Brain microvascular endothelial cell (primary cell): ENCODE measurements at regions not wholly inside any gene's neighbourhood (a gene's known extent, or its start where the extent isn't known, plus 50 kb on each side); places are given as distances from the start of the nearest gene placed in this dataset.

Experiments
- DNase-seq: peaks from one replicate; pipeline ENCODE4 v3.0.0-alpha.2; 2020
- H3K27ac ChIP-seq: fragments of 250-450 bp; sonication (Bioruptor Pico); 2 replicates; pipeline ENCODE4 v1.5.1; 2020; ENCODE audit warnings: mild to moderate bottlenecking, moderate library complexity
- H3K27me3 ChIP-seq: fragments of 250-450 bp; sonication (Bioruptor Pico); replicated peaks from 2 replicates; pipeline ENCODE4 v1.5.1; 2020; ENCODE audit warnings: mild to moderate bottlenecking
- H3K36me3 ChIP-seq: fragments of 250-450 bp; sonication (Bioruptor Pico); replicated peaks from 2 replicates; pipeline ENCODE4 v1.5.1; 2020; ENCODE audit warnings: mild to moderate bottlenecking
- H3K4me3 ChIP-seq: 2 replicates; pipeline ENCODE4 v1.5.1; 2011; ENCODE audit warnings: low read depth, mild to moderate bottlenecking, control low read depth, low read length, moderate library complexity
- CTCF ChIP-seq: IDR thresholded peaks from 2 replicates; pipeline ENCODE4 v1.5.1; 2011; ENCODE audit warnings: low read depth, mild to moderate bottlenecking, moderate library complexity, low read length, control low read depth, inconsistent platforms; ENCODE audit errors: missing control alignments
- in situ Hi-C: cut with HindIII; loops from 2 replicates; pipeline ENCODE4 v1.10.0; 2017; ENCODE audit warnings: low sequenced_read_pairs, low pct_ligation_motif_present

- DNase-seq = no peak
- no peak for TF ChIP-seq CTCF
- H3K27ac ChIP-seq = no peak overlapping the region
- H3K4me3 ChIP-seq = no peak overlapping the region
- H3K36me3 ChIP-seq = no peaks in the 10 kb centered on the region
- in situ Hi-C loops = loop anchor here (25.0 kb wide), 1 partner anchor 114 kb away; no protein-coding TSS in a partner anchor
- H3K27me3 ChIP-seq = no peaks in the 10 kb centered on the region
Observed at GRCh38 chr11:13223112-13223511, 54.5 kb upstream of the BMAL1 start.

GRCh38 chr11:13224324-13224723 is 53.3 kb upstream of the BMAL1 start:
- in situ Hi-C loops = loop anchor here (25.0 kb wide), 1 partner anchor 113 kb away; no protein-coding TSS in a partner anchor
- Histone ChIP-seq H3K4me3 (no peak overlapping the region), H3K36me3 (no peaks in the 10 kb centered on the region), H3K27ac (no peak overlapping the region), H3K27me3 (no peaks in the 10 kb centered on the region)
- no peak for TF ChIP-seq CTCF
- no peak for DNase-seq

GRCh38 chr11:13225038-13226001 is 52.3 kb upstream of the BMAL1 start:
- no peak for TF ChIP-seq CTCF
- no peak for DNase-seq
- Histone ChIP-seq H3K36me3 (no peaks in the 10 kb centered on the region), H3K4me3 (no peak overlapping the region), H3K27ac (no peak overlapping the region), H3K27me3 (no peaks in the 10 kb centered on the region)
- in situ Hi-C loops = no loop called here

- no peak for DNase-seq
- no peaks in the 10 kb centered on the region for H3K27me3 ChIP-seq
- TF ChIP-seq CTCF = no peak
- no peak overlapping the region for H3K27ac ChIP-seq
- in situ Hi-C loops = no loop called here
- no peak overlapping the region for H3K4me3 ChIP-seq
- H3K36me3 ChIP-seq = no peaks in the 10 kb centered on the region
Observed at GRCh38 chr11:13227676-13228255, 49.8 kb upstream of the BMAL1 start.
